ENCODE measurements at regions not wholly inside any gene's neighbourhood (a gene's known extent, or its start where the extent isn't known, plus 50 kb on each side); places are given as distances from the start of the nearest gene placed in this dataset.
"Not testable (repeated sequence)": the region's sequence is repeated elsewhere in the genome, so short reads cannot be mapped to it uniquely, and the experiment has no call there.

GRCh38 chr12:38156497-38157245, 159.9 kb upstream of the ALG10B start:
- DNase-seq: no peak
- in situ Hi-C loops (cut with MboI; ENCODE audit: low pct_unique_long_range_greater_than_20kb, low sequenced_read_pairs): no loop called here

DNA sequence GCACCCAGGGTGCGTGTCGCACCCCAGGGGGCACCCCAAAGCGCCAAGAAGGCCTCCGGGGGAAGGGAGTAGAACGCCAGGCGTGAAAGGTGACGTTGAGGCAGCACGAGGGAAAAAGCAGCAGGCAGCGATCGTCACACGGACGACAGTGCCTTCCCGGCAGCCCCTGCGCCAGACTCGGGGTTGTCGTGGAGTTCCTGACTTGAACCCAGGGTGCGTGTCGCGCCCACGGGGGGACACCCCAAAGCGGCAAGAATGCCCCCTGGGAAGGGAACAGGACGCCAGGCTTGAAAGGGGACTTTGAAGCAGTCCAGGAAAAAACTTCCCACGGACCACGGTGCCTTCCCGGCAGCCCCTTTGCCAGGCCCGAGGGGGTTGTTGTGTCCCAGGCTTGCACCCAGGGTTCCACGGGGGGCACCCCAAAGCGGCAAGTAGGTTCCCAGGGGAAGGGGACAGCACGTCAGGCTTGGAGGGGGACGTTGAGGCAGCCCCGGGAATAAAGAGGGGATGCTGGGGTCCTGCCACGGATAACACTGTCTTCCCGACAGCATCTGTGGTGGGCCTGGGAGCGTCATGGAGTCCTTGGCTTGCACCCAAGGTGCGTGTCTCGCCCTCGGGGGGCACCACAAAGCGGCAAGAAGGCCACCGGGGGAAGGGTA, 159.2 kb upstream of the ALG10B start:
- DNase-seq: no peak
- in situ Hi-C loops (cut with MboI; ENCODE audit: low pct_unique_long_range_greater_than_20kb, low sequenced_read_pairs): no loop called here

DNA sequence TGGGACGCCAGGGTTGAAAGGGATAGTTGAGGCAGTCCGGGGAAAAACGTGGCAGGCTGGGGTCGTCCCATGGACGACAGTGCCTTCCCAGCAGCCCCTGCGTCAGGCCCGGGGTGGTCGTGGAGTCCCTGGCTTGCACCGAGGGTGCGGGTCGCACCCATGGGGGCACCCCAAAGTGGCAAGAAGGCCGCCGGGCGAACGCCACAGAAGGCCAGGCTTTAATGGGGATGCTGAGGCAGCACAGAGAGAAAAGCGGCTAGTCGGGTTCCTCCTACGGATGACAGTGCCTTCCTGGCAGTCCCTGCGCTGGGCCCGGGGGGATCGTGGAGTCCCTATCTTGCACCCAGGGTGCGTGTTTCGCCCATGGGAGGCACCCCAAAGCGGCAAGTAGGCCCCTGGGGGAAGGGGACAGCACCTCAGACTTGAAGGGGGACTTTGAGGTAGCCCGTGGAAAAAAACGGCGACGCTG, 158.6 kb upstream of the ALG10B start:
- no peak for DNase-seq
- in situ Hi-C loops (cut with MboI; ENCODE audit: low pct_unique_long_range_greater_than_20kb, low sequenced_read_pairs): no loop called here

DNA sequence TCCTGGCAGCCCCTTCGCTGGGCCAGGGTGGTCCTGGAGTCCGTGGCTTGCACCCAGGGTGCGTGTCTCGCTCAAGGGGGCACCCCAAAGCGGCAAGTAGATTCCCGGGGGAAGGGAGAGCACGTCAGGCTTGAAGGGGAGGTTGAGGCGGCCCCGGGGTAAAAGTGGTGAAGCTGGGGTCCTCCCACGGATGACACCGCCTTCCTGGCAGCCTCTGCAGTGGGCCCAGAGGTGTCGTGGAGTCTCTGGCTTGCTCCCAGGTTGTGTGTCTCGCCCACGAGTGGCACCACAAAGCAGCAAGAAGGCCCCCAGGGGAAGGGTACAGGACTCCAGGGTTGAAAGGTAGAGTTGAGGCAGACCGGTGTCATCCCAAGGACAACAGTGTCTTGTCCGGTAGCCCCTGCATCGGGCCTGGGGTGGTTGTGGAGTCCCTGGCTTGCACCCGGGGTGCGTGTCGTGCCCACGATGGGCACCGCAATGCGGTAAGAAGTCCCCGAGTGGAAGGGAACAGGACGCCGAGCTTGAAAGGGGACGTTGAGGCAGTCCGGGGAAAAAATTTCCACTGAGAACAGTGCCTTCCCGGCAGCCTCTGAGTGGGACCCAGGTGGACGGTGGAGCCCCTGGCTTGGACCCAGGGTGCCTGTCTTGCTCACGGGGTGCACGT, 158.0 kb upstream of the ALG10B start:
- no peak for DNase-seq
- in situ Hi-C loops (cut with MboI; ENCODE audit: low pct_unique_long_range_greater_than_20kb, low sequenced_read_pairs): no loop called here

GRCh38 chr12:38159092-38159551, 157.5 kb upstream of the ALG10B start:
- no peak for DNase-seq
- in situ Hi-C loops (cut with MboI; ENCODE audit: low pct_unique_long_range_greater_than_20kb, low sequenced_read_pairs): no loop called here

DNA sequence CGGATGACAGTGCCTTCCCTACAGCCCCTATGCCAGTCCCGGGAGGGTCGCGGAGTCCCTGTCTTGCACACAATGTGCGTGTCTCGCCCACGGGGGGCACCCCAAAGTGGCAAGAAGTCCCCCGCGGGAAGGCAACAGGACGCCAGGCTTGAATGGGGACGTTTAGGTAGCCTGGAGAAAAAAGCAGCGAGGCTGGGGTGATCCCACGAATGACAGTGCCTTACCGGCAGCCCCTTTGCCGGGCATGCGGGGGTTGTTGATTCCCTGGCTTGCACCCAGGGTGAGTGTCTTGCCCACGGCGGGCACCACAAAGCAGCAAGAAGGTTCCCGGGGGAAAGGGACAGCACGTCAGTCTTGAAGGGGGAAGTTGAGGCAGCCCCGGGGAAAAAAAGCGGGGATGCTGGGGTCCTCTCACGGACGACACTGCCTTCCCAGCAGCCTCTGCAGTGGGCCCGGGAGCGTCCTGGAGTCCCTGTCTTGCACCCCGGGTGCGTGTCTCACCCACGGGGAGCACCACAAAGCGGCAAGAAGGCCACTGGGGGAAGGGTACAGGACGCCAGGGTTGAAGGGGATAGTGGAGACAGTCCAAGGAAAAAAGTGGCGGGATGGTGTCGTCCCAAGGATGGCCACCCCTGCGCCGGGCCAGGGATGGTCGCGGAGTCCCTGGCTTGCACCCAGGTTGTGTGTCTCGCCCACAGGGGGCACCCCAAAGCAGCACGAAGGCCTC, 156.8 kb upstream of the ALG10B start:
- DNase-seq: no peak
- in situ Hi-C loops (cut with MboI; ENCODE audit: low pct_unique_long_range_greater_than_20kb, low sequenced_read_pairs): no loop called here

GRCh38 chr12:38160318-38161122, 156.1 kb upstream of the ALG10B start:
- in situ Hi-C loops (cut with MboI; ENCODE audit: low pct_unique_long_range_greater_than_20kb, low sequenced_read_pairs): no loop called here
- DNase-seq: no peak

- in situ Hi-C loops (cut with MboI; ENCODE audit: low pct_unique_long_range_greater_than_20kb, low sequenced_read_pairs): no loop called here
- no peak for DNase-seq
Observed at GRCh38 chr12:38161123-38162000, 155.2 kb upstream of the ALG10B start.

GRCh38 chr12:38162013-38162412, 154.6 kb upstream of the ALG10B start:
- DNase-seq: no peak
- in situ Hi-C loops (cut with MboI; ENCODE audit: low pct_unique_long_range_greater_than_20kb, low sequenced_read_pairs): no loop called here

DNA sequence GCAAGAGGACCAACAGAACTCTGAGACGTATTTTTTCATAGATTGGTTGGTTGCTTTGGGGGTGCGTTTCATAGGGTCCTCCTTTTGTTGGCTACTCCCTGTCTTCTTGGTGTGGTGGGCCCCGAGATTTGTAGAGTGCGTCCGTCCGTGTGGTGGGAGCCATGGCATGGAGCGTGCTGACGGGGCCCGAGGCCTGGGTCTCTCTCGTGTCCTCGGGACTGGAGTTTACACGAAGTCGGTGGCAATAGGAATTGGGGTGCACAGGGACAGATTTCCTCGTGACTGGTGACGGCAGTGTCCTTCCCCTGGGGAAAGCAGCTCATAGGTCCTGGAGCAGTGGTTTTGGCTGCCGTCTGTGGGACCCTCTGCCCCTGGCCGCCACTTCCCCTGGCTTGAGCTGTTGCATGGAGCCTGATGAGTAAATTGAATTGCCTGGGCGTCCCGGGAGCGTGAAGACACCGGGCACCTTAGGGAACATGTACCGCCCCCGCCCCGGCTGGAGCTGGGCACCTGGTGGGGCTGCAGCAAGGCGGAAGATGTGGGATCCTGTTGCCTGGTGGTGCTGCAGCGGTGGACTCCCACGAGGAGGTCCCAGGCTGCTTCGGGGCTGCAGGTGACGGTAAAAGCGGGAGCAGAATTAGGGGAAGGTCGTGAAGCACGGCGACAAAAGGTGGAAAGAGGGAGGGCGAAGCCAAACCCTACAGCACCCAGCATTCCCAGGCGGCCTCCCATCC, 153.7 kb upstream of the ALG10B start:
- no peak for DNase-seq
- in situ Hi-C loops (cut with MboI; ENCODE audit: low pct_unique_long_range_greater_than_20kb, low sequenced_read_pairs): no loop called here

GRCh38 chr12:38163442-38163801, 153.2 kb upstream of the ALG10B start:
- DNase-seq: no peak
- in situ Hi-C loops (cut with MboI; ENCODE audit: low pct_unique_long_range_greater_than_20kb, low sequenced_read_pairs): no loop called here

- DNase-seq: no peak
- in situ Hi-C loops (cut with MboI; ENCODE audit: low pct_unique_long_range_greater_than_20kb, low sequenced_read_pairs): no loop called here
Observed at GRCh38 chr12:38166225-38166624, 150.3 kb upstream of the ALG10B start.

DNA sequence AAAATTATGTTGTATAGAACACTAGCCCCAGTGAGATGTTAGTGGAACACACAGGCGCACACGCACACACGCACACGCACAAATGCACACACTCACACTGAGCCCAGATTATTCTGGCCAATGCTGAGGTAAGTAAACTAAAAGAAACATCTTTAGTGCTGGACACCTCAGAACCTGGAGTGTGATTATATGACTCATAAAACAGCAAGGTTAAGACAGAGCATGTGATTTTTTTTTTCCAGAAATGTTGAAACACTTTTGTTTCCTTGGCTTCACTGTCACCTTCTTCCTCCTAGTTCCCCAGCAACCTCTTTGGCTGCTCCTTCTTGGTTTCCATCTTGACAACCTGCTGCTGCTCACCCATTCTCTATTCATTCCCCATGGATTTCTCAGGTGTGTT, 141.0 kb upstream of the ALG10B start:
- DNase-seq: no peak
- in situ Hi-C loops (cut with MboI; ENCODE audit: low pct_unique_long_range_greater_than_20kb, low sequenced_read_pairs): no loop called here

DNA sequence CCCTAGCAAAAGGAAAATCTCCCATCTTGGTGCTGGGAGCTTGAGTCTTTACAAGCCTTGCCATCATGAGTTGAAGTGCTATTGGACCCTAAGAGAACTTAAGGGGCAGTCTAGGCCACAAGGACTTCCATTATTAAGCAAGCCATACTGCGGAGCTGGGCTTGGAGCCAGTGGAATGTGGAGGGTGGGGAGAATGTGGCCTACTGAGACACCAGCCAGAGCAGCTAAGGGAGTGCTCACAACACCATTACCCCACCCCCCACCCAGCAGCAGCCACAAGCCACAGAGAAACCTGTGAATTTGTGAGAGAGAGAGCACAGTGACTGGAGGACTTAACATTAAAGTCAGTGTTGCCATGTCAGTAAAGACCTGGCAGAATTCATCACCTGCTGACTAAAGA, 133.0 kb upstream of the ALG10B start:
- in situ Hi-C loops (cut with MboI; ENCODE audit: low pct_unique_long_range_greater_than_20kb, low sequenced_read_pairs); DNase-seq: not testable (repeated sequence)

GRCh38 chr12:38197286-38197685, 119.3 kb upstream of the ALG10B start:
- DNase-seq; in situ Hi-C loops (cut with MboI; ENCODE audit: low pct_unique_long_range_greater_than_20kb, low sequenced_read_pairs): not testable (repeated sequence)

DNA sequence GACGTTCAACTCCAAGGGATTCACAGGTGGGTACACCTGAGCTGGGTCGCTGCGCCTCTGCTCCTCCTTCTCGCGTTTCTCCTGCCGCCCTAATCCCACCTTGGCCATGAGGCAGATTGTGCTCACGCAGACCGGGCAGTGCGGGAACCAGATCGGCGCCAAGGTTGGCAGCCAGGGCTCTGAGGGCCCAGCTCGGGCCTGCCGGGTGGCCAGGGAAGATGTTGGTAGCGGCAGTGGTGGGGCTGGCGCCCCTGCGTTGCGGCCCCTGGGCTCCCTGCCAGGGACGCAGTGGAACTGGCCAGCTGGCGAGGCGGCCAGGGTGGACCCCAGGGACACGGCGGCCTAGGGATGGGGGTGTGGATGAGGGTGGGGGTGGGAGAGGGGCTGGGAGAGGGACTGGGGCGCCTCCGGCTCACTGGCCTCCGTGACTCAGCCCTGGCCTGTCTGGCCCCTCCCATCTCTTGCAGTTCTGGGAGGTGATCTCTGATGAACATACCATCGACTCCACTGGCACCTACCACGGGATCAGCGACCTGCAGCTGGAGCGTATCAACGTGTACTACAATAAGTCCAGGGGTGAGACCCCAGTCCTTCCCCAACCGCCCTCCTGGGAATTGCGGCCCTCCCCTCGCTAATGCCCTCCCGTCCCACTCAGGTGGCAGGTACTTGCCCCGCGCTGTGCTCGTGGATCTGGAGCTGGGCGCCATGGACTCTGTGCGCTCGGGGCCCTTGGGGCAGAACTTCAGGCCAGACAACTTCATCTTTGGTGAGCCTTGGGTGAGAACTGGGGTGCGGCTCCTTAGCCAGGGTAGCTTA, 114.9 kb upstream of the ALG10B start:
- in situ Hi-C loops (cut with MboI; ENCODE audit: low pct_unique_long_range_greater_than_20kb, low sequenced_read_pairs): no loop called here
- no peak for DNase-seq

- in situ Hi-C loops (cut with MboI; ENCODE audit: low pct_unique_long_range_greater_than_20kb, low sequenced_read_pairs): no loop called here
- DNase-seq: no peak
Observed at GRCh38 chr12:38204831-38205230, 111.7 kb upstream of the ALG10B start.
